Fibroblast of the aortic adventitia (primary cell): ENCODE measurements at regions not wholly inside any gene's neighbourhood (a gene's known extent, or its start where the extent isn't known, plus 50 kb on each side); places are given as distances from the start of the nearest gene placed in this dataset.

Experiments used
- DNase-seq: peaks from one replicate; pipeline ENCODE4 v3.0.0-alpha.2; 2010; ENCODE audit warnings: low read depth
- H3K4me3 ChIP-seq: 2 replicates; pipeline ENCODE4 v1.5.1; 2011; ENCODE audit warnings: low read depth, mild to moderate bottlenecking, control low read depth, low read length, moderate library complexity
- CTCF ChIP-seq: IDR thresholded peaks from 2 replicates; pipeline ENCODE4 v1.5.1; 2011; ENCODE audit warnings: mild to moderate bottlenecking, low read length, control low read depth, inconsistent platforms; ENCODE audit not compliant: insufficient read depth

- H3K4me3 ChIP-seq: no peak overlapping the region
- DNase-seq: no peak
- no peak for TF ChIP-seq CTCF
Observed at GRCh38 chr10:83921984-83922860, 217.1 kb upstream of the GHITM start.

GRCh38 chr10:83925133-83925532 is 214.2 kb upstream of the GHITM start:
- no peak for DNase-seq
- H3K4me3 ChIP-seq: no peak overlapping the region
- no peak for TF ChIP-seq CTCF

- no peak for TF ChIP-seq CTCF
- no peak overlapping the region for H3K4me3 ChIP-seq
- DNase-seq: no peak
Observed at GRCh38 chr10:83926606-83927005, 212.7 kb upstream of the GHITM start.

GRCh38 chr10:83927166-83927565 is 212.1 kb upstream of the GHITM start:
- H3K4me3 ChIP-seq: no peak overlapping the region
- TF ChIP-seq CTCF: no peak
- no peak for DNase-seq

- TF ChIP-seq CTCF: no peak
- no peak overlapping the region for H3K4me3 ChIP-seq
- no peak for DNase-seq
Observed at GRCh38 chr10:83929399-83929798, 209.9 kb upstream of the GHITM start.

GRCh38 chr10:83931669-83932068 is 207.6 kb upstream of the GHITM start:
- TF ChIP-seq CTCF: no peak
- no peak overlapping the region for H3K4me3 ChIP-seq
- no peak for DNase-seq
